Liver (tissue), 8 donors: ENCODE measurements at regions not wholly inside any gene's neighbourhood (a gene's known extent, or its start where the extent isn't known, plus 50 kb on each side); places are given as distances from the start of the nearest gene placed in this dataset.

Source experiments
- DNase-seq: peaks from one replicate; pipeline ENCODE4 v3.0.0-alpha.2; 2017; ENCODE audit warnings: low spot score
- H3K27ac ChIP-seq, 2 donors: one replicate each; pipeline ENCODE4 v1.7.0; 2013; ENCODE audit warnings: inconsistent platforms in 2 of 2, low read length in 2 of 2, control low read depth in 1 of 2, low read depth in 1 of 2, mild to moderate bottlenecking in 1 of 2
- H3K27me3 ChIP-seq, 4 donors: one replicate each; pipeline versions ENCODE4 v1.6.1 to v1.7.0; 2013; ENCODE audit warnings: low read length in 3 of 4, inconsistent platforms in 1 of 4, mild to moderate bottlenecking in 1 of 4, moderate library complexity in 1 of 4; ENCODE audit not compliant: control insufficient read depth in 4 of 4, insufficient read depth in 4 of 4
- H3K36me3 ChIP-seq, 4 donors: one replicate each; pipeline versions ENCODE4 v1.6.1 to v1.7.0; 2013; ENCODE audit warnings: low read length in 3 of 4, mild to moderate bottlenecking in 3 of 4, low read depth in 1 of 4, moderate library complexity in 1 of 4; ENCODE audit not compliant: control insufficient read depth in 4 of 4, insufficient read depth in 3 of 4
- H3K4me1 ChIP-seq, 4 donors: one replicate each; pipeline versions ENCODE4 v1.6.1 to v1.7.0; 2013; ENCODE audit warnings: low read length in 3 of 4, mild to moderate bottlenecking in 3 of 4, moderate library complexity in 1 of 4; ENCODE audit not compliant: control insufficient read depth in 4 of 4, insufficient read depth in 4 of 4
- H3K4me3 ChIP-seq, 3 donors: one replicate each; pipeline versions ENCODE4 v1.6.1 to v1.7.0; 2013; ENCODE audit warnings: low read length in 3 of 3, control low read depth in 1 of 3, low read depth in 1 of 3, mild to moderate bottlenecking in 1 of 3
- H3K9ac ChIP-seq, 2 donors: one replicate each; pipeline ENCODE4 v1.7.0; 2013; ENCODE audit warnings: low read length in 2 of 2, mild to moderate bottlenecking in 2 of 2, moderate library complexity in 2 of 2, control low read depth in 1 of 2, low read depth in 1 of 2
- H3K9me3 ChIP-seq, 4 donors: one replicate each; pipeline versions ENCODE4 v1.6.1 to v1.7.0; 2013; ENCODE audit warnings: low read length in 3 of 4; ENCODE audit not compliant: control insufficient read depth in 4 of 4
- ATF3 ChIP-seq: IDR thresholded peaks from 2 replicates; pipeline ENCODE4 v1.6.1; 2016; ENCODE audit warnings: antibody characterized with exemption
- CTCF ChIP-seq: fragments of 150-350 bp; IDR thresholded peaks from 2 replicates; pipeline ENCODE4 v1.5.1; 2017; ENCODE audit warnings: improper control_type of control experiment, low read depth, low read length; ENCODE audit not compliant: missing input control
- FOXA1 ChIP-seq: IDR thresholded peaks from 2 replicates; pipeline ENCODE4 v1.6.1; 2016; ENCODE audit warnings: antibody characterized with exemption
- FOXA2 ChIP-seq: IDR thresholded peaks from 2 replicates; pipeline ENCODE4 v1.6.1; 2016; ENCODE audit warnings: antibody characterized with exemption
- GABPA ChIP-seq, 2 donors: IDR thresholded peaks in 1 of 2; conservative IDR thresholded peaks in 1 of 2; 2 replicates each; pipeline ENCODE4 v1.6.1; 2016; ENCODE audit warnings: antibody characterized with exemption in 2 of 2, mild to moderate bottlenecking in 1 of 2, moderate library complexity in 1 of 2
- HNF4A ChIP-seq, 2 donors: conservative IDR thresholded peaks; 2 replicates each; pipeline ENCODE4 v1.6.1; 2016; ENCODE audit warnings: antibody characterized with exemption in 2 of 2, mild to moderate bottlenecking in 2 of 2
- HNF4G ChIP-seq: IDR thresholded peaks from 2 replicates; pipeline ENCODE4 v1.6.1; 2016; ENCODE audit warnings: antibody characterized with exemption
- JUND ChIP-seq, 2 donors: IDR thresholded peaks; 2 replicates each; pipeline ENCODE4 v1.6.1; 2016; ENCODE audit warnings: antibody characterized with exemption in 2 of 2
- MAX ChIP-seq: IDR thresholded peaks from 2 replicates; pipeline ENCODE4 v1.6.1; 2016; ENCODE audit warnings: antibody characterized with exemption
- NR2F2 ChIP-seq: IDR thresholded peaks from 2 replicates; pipeline ENCODE4 v1.6.1; 2016; ENCODE audit warnings: antibody characterized with exemption
- RAD21 ChIP-seq, 2 donors: IDR thresholded peaks; 2 replicates each; pipeline ENCODE4 v1.6.1; 2016; ENCODE audit warnings: antibody characterized with exemption in 2 of 2, mild to moderate bottlenecking in 2 of 2
- REST ChIP-seq: IDR thresholded peaks from 2 replicates; pipeline ENCODE4 v1.6.1; 2016; ENCODE audit warnings: antibody characterized with exemption, mild to moderate bottlenecking
- SP1 ChIP-seq: IDR thresholded peaks from 2 replicates; pipeline ENCODE4 v1.6.1; 2018; ENCODE audit warnings: antibody characterized with exemption, mild to moderate bottlenecking
- TAF1 ChIP-seq: conservative IDR thresholded peaks from 2 replicates; pipeline ENCODE4 v1.6.1; 2016; ENCODE audit warnings: antibody characterized with exemption, mild to moderate bottlenecking
- YY1 ChIP-seq: IDR thresholded peaks from 2 replicates; pipeline ENCODE4 v1.6.1; 2016; ENCODE audit warnings: antibody characterized with exemption, mild to moderate bottlenecking
- ZBTB33 ChIP-seq: IDR thresholded peaks from 2 replicates; pipeline ENCODE4 v1.6.1; 2016; ENCODE audit warnings: antibody characterized with exemption
- WGBS: extraction: QIAGEN DNeasy Blood & Tissue Kit; methylation state at CpG from one replicate; pipeline ENCODE4 v1.1.7; 2013; 5-methylcytosine and 5-hydroxymethylcytosine counted together
- donor health status: healthy.
- donor health status: healthy.
- donor health status: healthy.
- donor health status: healthy.
- donor health status: healthy.

GRCh38 chr17:27367121-27367981, 73.4 kb downstream of the WSB1 start:
- H3K27ac ChIP-seq, result no peak overlapping the region
- no peak overlapping the region for H3K4me3 ChIP-seq
- no peak for DNase-seq
- peaks cover 0 to 7% (median 5%) of the 10 kb centered on the region in 4 donors for H3K4me1 ChIP-seq
- H3K36me3 ChIP-seq, result no peaks in the 10 kb centered on the region
- no peaks in the 10 kb centered on the region for H3K27me3 ChIP-seq
- WGBS, result 86% methylated on average over 17 of the region's 17 CpGs
- no peak overlapping the region for H3K9ac ChIP-seq
- no peak for TF ChIP-seq MAX
- no peak for TF ChIP-seq YY1
- no peak for TF ChIP-seq RAD21 (IDR thresholded peaks at IDR 0.05)
- TF ChIP-seq TAF1, result no peak
- TF ChIP-seq ATF3, result no peak
- TF ChIP-seq REST, result no peak
- no peak for TF ChIP-seq FOXA1
- no peak for TF ChIP-seq SP1
- TF ChIP-seq GABPA (IDR thresholded peaks at IDR 0.05 in 1 of 2, conservative IDR thresholded peaks at IDR 0.05 in 1 of 2), result no peak
- no peak for TF ChIP-seq FOXA2
- no peak for TF ChIP-seq NR2F2
- no peak for TF ChIP-seq ZBTB33
- TF ChIP-seq HNF4G, result no peak
- TF ChIP-seq CTCF, result no peak
- TF ChIP-seq HNF4A (conservative IDR thresholded peaks at IDR 0.05), result no peak
- TF ChIP-seq JUND (IDR thresholded peaks at IDR 0.05), result no peak
- H3K9me3 ChIP-seq, result no peaks in the 10 kb centered on the region
